ENCODE measurements at regions not wholly inside any gene's neighbourhood (a gene's known extent, or its start where the extent isn't known, plus 50 kb on each side); places are given as distances from the start of the nearest gene placed in this dataset.

DNA sequence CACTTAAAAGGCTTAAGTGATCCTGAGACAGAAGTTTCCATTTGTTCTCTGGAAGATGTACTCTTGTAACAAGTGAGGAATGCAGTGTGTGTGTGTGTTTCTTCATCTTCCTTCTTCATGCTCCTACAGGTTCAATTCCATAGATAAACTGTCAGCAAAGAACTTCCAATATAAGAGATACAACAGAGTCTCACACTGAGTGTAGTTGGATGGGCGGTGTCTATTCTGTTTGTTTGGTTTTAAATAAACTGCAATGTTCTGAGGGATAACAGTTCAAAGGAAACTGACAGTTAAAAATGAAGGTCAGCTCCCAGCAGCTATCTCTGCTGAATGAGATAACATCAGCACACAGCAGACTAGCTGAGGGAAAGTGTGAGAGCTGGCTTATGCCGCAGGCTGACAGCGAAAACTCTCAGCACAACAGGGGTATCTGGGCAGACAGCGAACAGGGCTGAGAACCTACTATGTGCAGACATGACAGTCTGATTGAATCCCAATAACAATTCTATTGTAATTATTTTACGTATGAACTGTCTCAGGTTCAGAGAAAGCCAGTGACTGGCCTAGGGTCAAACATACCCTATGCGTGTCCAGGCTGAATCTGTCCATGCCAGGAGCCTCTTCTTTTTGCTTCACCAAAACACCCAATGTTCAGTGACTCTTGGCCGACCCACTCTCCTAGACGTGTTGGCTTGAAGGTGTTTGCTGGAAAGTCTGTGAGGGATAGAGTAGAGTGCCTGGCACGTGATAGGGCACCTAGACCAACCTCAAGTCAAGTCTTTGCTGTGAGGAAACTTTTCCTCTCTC lies 201.9 kb upstream of the TRIB2 start:
- no peaks in the 10 kb centered on the region for H3K9me3 ChIP-seq
- H3K27ac ChIP-seq, result no peak overlapping the region
- H3K4me1 ChIP-seq, result peaks cover 0 to 6% (median 0%) of the 10 kb centered on the region in 4 donors
- intact Hi-C loops (cut with DNase I), result no loop called here
- no peak overlapping the region for H3K4me3 ChIP-seq
- peak in 3 of 4 donors; percentile 47 to 78 (median 63) for ATAC-seq
- H3K27me3 ChIP-seq, result no peaks in the 10 kb centered on the region
- DNase-seq, result no peak
- no peaks in the 10 kb centered on the region for H3K36me3 ChIP-seq
- TF ChIP-seq, protein P1, sequence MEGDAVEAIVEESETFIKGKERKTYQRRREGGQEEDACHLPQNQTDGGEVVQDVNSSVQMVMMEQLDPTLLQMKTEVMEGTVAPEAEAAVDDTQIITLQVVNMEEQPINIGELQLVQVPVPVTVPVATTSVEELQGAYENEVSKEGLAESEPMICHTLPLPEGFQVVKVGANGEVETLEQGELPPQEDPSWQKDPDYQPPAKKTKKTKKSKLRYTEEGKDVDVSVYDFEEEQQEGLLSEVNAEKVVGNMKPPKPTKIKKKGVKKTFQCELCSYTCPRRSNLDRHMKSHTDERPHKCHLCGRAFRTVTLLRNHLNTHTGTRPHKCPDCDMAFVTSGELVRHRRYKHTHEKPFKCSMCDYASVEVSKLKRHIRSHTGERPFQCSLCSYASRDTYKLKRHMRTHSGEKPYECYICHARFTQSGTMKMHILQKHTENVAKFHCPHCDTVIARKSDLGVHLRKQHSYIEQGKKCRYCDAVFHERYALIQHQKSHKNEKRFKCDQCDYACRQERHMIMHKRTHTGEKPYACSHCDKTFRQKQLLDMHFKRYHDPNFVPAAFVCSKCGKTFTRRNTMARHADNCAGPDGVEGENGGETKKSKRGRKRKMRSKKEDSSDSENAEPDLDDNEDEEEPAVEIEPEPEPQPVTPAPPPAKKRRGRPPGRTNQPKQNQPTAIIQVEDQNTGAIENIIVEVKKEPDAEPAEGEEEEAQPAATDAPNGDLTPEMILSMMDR (IDR thresholded peaks at IDR 0.05), result no peak
- TF ChIP-seq POLR2A (IDR thresholded peaks at IDR 0.05), result no peak
- 70% methylated on average over 9 of the region's 9 CpGs for WGBS (ENCODE audit: insufficient coverage, low coverage, low lambda C conversion rate, missing lambda C conversion rate)

GRCh38 chr2:12515871-12516270 lies 200.9 kb upstream of the TRIB2 start:
- ATAC-seq (peak in 2 of 4 donors; percentile 37 to 67), DNase-seq (no peak)
- H3K4me1 ChIP-seq, result peaks cover 0 to 6% (median 0%) of the 10 kb centered on the region in 4 donors
- WGBS (ENCODE audit: insufficient coverage, low coverage, low lambda C conversion rate, missing lambda C conversion rate), result 62% methylated on average over 1 of the region's 1 CpG
- H3K9me3 ChIP-seq, result no peaks in the 10 kb centered on the region
- TF ChIP-seq, protein P1 (IDR thresholded peaks at IDR 0.05), result no peak
- TF ChIP-seq POLR2A (IDR thresholded peaks at IDR 0.05), result no peak
- intact Hi-C loops (cut with DNase I), result no loop called here
- H3K4me3 ChIP-seq, result no peak overlapping the region
- H3K36me3 ChIP-seq, result no peaks in the 10 kb centered on the region
- no peak overlapping the region for H3K27ac ChIP-seq
- no peaks in the 10 kb centered on the region for H3K27me3 ChIP-seq

DNA sequence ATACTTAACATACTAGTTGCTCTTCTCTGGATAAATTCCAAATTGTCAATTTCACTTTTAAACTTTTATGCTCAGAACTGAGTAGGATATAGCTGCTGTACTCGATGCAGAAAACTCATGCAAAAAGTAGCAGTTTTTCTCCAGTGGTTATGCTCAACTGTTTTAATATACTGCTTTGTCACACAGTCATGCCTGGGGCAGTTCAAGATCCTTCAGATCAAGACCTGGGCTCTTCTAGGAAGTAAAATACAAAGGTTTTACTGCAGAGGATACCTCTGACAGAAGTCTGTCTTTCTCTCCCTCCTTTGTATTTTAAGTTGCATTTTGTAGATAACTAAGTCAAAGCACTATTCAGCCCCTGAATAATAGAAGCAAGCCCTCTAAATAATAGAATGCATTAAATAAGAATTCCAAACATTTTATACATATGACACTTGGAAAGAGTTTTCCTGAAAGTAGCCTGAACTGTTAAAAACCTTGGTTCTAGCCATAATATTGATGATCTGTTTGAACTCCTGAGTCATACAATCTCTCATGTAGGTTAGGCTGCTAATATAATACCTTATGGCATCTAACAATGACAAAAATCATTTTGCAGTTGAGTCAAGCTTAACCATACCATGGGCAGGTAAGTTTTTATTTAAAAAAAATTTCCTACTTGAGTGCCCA lies 183.3 kb upstream of the TRIB2 start:
- no peaks in the 10 kb centered on the region for H3K4me1 ChIP-seq
- H3K27ac ChIP-seq, result no peak overlapping the region
- DNase-seq (no peak), ATAC-seq (no peak)
- H3K9me3 ChIP-seq, result no peaks in the 10 kb centered on the region
- H3K4me3 ChIP-seq, result no peak overlapping the region
- intact Hi-C loops (cut with DNase I), result no loop called here
- WGBS (ENCODE audit: insufficient coverage, low coverage, low lambda C conversion rate, missing lambda C conversion rate), result 42% methylated on average over 1 of the region's 1 CpG
- H3K27me3 ChIP-seq, result no peaks in the 10 kb centered on the region
- no peak for TF ChIP-seq POLR2A (IDR thresholded peaks at IDR 0.05)
- TF ChIP-seq, protein P1 (IDR thresholded peaks at IDR 0.05), result no peak
- H3K36me3 ChIP-seq, result no peaks in the 10 kb centered on the region

DNA sequence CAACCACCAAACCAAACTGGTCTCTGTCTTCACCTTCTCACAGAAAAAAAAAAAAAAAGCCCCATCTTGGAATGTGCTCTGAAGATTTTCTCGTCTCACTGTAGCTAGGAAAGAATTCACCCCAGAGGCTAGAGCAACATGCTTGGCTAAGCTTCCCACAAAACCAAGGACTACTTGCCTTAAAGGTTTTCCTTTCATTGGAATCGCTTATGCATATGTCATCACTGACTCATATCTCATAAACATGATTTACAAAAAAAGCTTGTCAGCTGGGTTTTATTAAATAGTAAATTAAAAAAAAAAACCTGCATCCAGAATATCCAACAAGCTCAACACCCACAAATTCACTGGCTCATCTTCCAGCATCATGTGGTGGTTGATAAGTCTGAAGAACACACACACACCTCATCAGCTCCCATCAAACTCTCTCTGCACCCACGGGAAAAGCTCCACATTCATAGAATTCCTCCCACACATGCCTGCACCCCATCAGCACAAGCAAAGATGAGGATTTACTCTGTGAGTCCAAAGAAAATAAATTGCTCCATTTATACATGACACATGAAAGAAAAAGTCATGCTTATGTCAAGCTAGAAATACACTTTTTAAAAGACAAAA lies 182.0 kb upstream of the TRIB2 start:
- intact Hi-C loops (cut with DNase I), result no loop called here
- 61% methylated on average over 3 of the region's 3 CpGs for WGBS (ENCODE audit: insufficient coverage, low coverage, low lambda C conversion rate, missing lambda C conversion rate)
- TF ChIP-seq POLR2A (IDR thresholded peaks at IDR 0.05), result no peak
- TF ChIP-seq, protein P1 (IDR thresholded peaks at IDR 0.05), result no peak
- Histone ChIP-seq H3K4me3 (no peak overlapping the region), H3K36me3 (no peaks in the 10 kb centered on the region), H3K4me1 (no peaks in the 10 kb centered on the region), H3K27ac (no peak overlapping the region), H3K9me3 (no peaks in the 10 kb centered on the region), H3K27me3 (no peaks in the 10 kb centered on the region)
- ATAC-seq, result no peak
- no peak for DNase-seq

Measured in right lobe of liver (tissue), 6 donors.